Activated B cell treated with CpG ODN at 0.5 μM for 24 hours (primary cell): ENCODE measurements at regions not wholly inside any gene's neighbourhood (a gene's known extent, or its start where the extent isn't known, plus 50 kb on each side); places are given as distances from the start of the nearest gene placed in this dataset.

Experiments used
- ATAC-seq: fragments of 200-7000 bp; cut with Tn5 transposase; one replicate; pipeline ENCODE4 v1.10.0; 2021; ENCODE audit warnings: low read depth, mild to moderate bottlenecking, moderate library complexity
- CTCF ChIA-PET: fragments of 350-600 bp; sonication (Branson Sonifier 250); formaldehyde crosslinking; loops from one replicate; lab custom pipeline; 2021; ENCODE audit warnings: antibody characterized with exemption; lab: Charles Lee
- POLR2A ChIA-PET: fragments of 350-600 bp; sonication (Branson Sonifier 250); formaldehyde crosslinking; loops from one replicate; lab custom pipeline; 2021; ENCODE audit warnings: antibody characterized with exemption; lab: Charles Lee
- DNase-seq: peaks from one replicate; pipeline ENCODE4 v3.0.0; 2022
- H3K27ac Mint-ChIP-seq: one replicate; pipeline ENCODE4 v1.8.0; 2020; ENCODE audit warnings: mixed read lengths
- H3K27me3 Mint-ChIP-seq: one replicate; pipeline ENCODE4 v1.8.0; 2021; ENCODE audit warnings: mixed read lengths
- H3K36me3 Mint-ChIP-seq: one replicate; pipeline ENCODE4 v1.8.0; 2021; ENCODE audit warnings: low read depth, mixed read lengths
- H3K4me1 Mint-ChIP-seq: one replicate; pipeline ENCODE4 v1.8.0; 2021; ENCODE audit warnings: mixed read lengths
- H3K4me3 Mint-ChIP-seq: one replicate; pipeline ENCODE4 v1.8.0; 2020; ENCODE audit warnings: mild to moderate bottlenecking, mixed read lengths
- H3K9me3 Mint-ChIP-seq: one replicate; pipeline ENCODE4 v1.8.0; 2020; ENCODE audit warnings: mixed read lengths
- CTCF ChIP-seq: fragments of 200-600 bp; IDR thresholded peaks from one replicate; pipeline ENCODE4 v1.8.0; 2022; ENCODE audit warnings: antibody characterized with exemption, mild to moderate bottlenecking
- intact Hi-C: fragments of 100-400 bp; cut with micrococcal nuclease; formaldehyde crosslinking; loops from one replicate; pipeline ENCODE4 v1.15.1; 2024

DNA sequence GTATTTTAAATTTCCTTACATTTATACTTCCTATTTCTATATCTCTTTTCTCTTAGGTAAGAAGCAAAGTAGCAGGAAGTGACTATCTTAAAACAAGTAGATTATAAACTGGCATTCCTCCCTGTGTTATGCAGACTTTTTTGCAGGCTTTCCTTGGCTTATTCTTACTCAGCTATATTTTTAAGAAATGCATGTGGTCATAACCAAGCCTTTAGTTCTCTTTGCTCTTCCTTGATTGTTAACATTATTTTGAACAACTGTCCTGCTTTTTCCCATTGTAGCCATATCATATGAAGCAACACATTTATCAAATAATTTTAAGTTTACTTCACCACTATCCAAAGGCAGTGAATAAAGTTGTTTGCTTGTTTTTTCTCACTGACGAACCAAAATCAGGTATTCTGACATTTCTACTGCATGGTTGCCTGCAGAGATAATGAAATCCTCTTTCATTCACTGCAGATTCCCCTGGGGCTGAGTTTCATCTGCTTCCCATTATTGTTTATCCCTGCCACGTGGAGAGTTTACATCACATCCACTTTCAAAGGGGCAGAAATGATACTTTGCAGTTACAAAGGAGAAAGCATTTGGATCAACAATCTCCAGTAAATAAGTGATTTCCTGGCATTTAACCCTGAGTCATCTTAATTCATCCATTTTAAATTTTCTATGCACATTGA lies 389.9 kb upstream of the SEMA3C start:
- Mint-ChIP-seq H3K9me3 (no peaks in the 10 kb centered on the region), H3K36me3 (no peaks in the 10 kb centered on the region), H3K27me3 (no peaks in the 10 kb centered on the region), H3K4me3 (no peak overlapping the region), H3K4me1 (no peaks in the 10 kb centered on the region), H3K27ac (no peak overlapping the region)
- no peak for DNase-seq
- intact Hi-C loops = no loop called here
- ATAC-seq = no peak
- POLR2A ChIA-PET = no interaction called here
- CTCF ChIA-PET = no interaction called here
- no peak for TF ChIP-seq CTCF

- no peak overlapping the region for H3K27ac Mint-ChIP-seq
- intact Hi-C loops = no loop called here
- no peaks in the 10 kb centered on the region for H3K4me1 Mint-ChIP-seq
- ChIA-PET POLR2A (no interaction called here), CTCF (no interaction called here)
- H3K9me3 Mint-ChIP-seq = no peaks in the 10 kb centered on the region
- H3K36me3 Mint-ChIP-seq = no peaks in the 10 kb centered on the region
- ATAC-seq (no peak), DNase-seq (no peak)
- TF ChIP-seq CTCF = no peak
- no peak overlapping the region for H3K4me3 Mint-ChIP-seq
- no peaks in the 10 kb centered on the region for H3K27me3 Mint-ChIP-seq
These were observed 383.0 kb upstream of the SEMA3C start for GRCh38 chr7:81301815-81302214.

DNA sequence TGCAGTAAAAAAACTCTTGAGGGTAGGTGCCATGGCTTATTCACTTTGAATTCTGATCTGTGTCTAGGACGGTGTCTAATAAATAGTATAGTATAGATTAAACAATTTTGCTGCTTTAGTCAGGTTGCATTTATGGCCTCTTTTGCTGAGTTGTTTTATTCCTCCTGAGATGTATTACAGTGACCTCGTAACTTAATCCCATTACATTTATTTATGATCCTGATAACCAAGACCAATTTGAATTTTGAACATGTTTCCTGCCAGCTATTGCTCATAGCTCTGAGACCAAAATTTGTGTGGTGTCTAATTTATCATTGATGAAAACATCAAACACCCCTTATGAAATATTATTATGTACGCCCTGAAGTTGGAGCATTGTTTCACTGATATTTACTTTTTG lies 381.9 kb upstream of the SEMA3C start:
- intact Hi-C loops = no loop called here
- Mint-ChIP-seq H3K27me3 (no peaks in the 10 kb centered on the region), H3K36me3 (no peaks in the 10 kb centered on the region), H3K4me1 (no peaks in the 10 kb centered on the region), H3K9me3 (no peaks in the 10 kb centered on the region), H3K27ac (no peak overlapping the region), H3K4me3 (no peak overlapping the region)
- ChIA-PET POLR2A (no interaction called here), CTCF (no interaction called here)
- DNase-seq (no peak), ATAC-seq (no peak)
- TF ChIP-seq CTCF = no peak

DNA sequence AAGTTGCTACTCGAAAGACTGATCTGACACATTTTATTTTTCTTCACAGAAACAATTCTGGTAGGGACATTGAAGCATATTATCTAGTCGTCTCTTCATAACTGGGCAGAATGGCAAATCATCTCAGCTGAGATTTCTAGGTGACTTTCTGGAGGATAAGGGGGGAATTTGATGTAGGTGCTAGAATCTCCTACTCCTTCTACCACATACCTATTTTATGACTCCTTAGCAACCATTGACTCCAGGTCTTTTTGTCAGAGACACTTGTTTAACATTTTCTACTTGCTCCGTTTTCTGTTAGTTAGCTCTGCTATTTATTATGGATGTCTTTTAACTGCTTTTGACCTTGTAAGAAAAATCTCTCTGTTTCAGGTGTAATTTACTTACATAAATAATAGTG lies 380.9 kb upstream of the SEMA3C start:
- DNase-seq = no peak
- Mint-ChIP-seq H3K27me3 (no peaks in the 10 kb centered on the region), H3K4me3 (no peak overlapping the region), H3K9me3 (no peaks in the 10 kb centered on the region), H3K36me3 (no peaks in the 10 kb centered on the region), H3K4me1 (no peaks in the 10 kb centered on the region), H3K27ac (no peak overlapping the region)
- ChIA-PET POLR2A (no interaction called here), CTCF (no interaction called here)
- intact Hi-C loops = no loop called here
- ATAC-seq = no peak
- no peak for TF ChIP-seq CTCF

- ATAC-seq (no peak), DNase-seq (no peak)
- H3K4me1 Mint-ChIP-seq = no peaks in the 10 kb centered on the region
- ChIA-PET POLR2A (no interaction called here), CTCF (no interaction called here)
- no peak overlapping the region for H3K27ac Mint-ChIP-seq
- no peak overlapping the region for H3K4me3 Mint-ChIP-seq
- intact Hi-C loops = no loop called here
- no peak for TF ChIP-seq CTCF
- no peaks in the 10 kb centered on the region for H3K27me3 Mint-ChIP-seq
- H3K9me3 Mint-ChIP-seq = no peaks in the 10 kb centered on the region
- no peaks in the 10 kb centered on the region for H3K36me3 Mint-ChIP-seq
These were observed 380.3 kb upstream of the SEMA3C start for GRCh38 chr7:81298951-81299666.
